Loucy (cell line): ENCODE measurements at regions not wholly inside any gene's neighbourhood (a gene's known extent, or its start where the extent isn't known, plus 50 kb on each side); places are given as distances from the start of the nearest gene placed in this dataset.

Experiments
- EZH2phosphoT487 ChIP-seq: fragments of 200-600 bp; IDR thresholded peaks from 2 replicates; pipeline ENCODE4 v1.6.1; 2018; ENCODE audit warnings: antibody characterized with exemption, mild to moderate bottlenecking, moderate library complexity, borderline replicate concordance
- TF ChIP-seq, protein P1 (sequence below): fragments of 200-600 bp; sonication (generic); conservative IDR thresholded peaks from 2 replicates; pipeline ENCODE4 v1.5.1; 2014; ENCODE audit warnings: mild to moderate bottlenecking, antibody characterized with exemption, low read length

DNA sequence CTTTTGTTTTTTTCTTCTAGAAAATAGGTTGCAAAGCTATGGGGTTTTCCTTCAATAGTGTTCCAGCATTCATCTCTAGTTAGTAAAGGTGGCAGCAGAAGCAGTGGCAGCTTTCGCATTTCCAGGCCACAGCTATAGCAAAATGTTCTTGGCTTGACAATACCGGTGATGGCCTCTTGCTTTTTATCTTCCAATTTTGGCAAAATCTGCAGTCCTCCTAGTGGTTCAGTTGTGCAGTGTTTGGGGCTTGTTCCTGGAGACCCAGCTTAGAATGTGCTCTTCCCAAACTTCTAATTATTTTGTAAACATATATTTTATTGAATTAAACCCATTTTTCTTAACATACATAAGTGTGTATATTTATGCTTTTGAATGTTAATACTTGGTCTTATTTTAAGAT lies 370.6 kb upstream of the MAN1A1 start:
- TF ChIP-seq, protein P1, sequence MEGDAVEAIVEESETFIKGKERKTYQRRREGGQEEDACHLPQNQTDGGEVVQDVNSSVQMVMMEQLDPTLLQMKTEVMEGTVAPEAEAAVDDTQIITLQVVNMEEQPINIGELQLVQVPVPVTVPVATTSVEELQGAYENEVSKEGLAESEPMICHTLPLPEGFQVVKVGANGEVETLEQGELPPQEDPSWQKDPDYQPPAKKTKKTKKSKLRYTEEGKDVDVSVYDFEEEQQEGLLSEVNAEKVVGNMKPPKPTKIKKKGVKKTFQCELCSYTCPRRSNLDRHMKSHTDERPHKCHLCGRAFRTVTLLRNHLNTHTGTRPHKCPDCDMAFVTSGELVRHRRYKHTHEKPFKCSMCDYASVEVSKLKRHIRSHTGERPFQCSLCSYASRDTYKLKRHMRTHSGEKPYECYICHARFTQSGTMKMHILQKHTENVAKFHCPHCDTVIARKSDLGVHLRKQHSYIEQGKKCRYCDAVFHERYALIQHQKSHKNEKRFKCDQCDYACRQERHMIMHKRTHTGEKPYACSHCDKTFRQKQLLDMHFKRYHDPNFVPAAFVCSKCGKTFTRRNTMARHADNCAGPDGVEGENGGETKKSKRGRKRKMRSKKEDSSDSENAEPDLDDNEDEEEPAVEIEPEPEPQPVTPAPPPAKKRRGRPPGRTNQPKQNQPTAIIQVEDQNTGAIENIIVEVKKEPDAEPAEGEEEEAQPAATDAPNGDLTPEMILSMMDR, result peak; percentile 56
- no peak for TF ChIP-seq EZH2phosphoT487
